AG04449 (cell line): ENCODE measurements at regions not wholly inside any gene's neighbourhood (a gene's known extent, or its start where the extent isn't known, plus 50 kb on each side); places are given as distances from the start of the nearest gene placed in this dataset.

Experiments
- CTCF ChIA-PET: fragments of 350-600 bp; formaldehyde crosslinking; extraction: SDS; loops from one replicate; lab custom pipeline; 2021; ENCODE audit warnings: antibody characterized with exemption; lab: Yijun Ruan, JAX
- POLR2A ChIA-PET: fragments of 400-600, 350-600 bp; formaldehyde crosslinking; extraction: SDS; loops from one replicate; lab custom pipeline; 2020; ENCODE audit warnings: antibody characterized with exemption, inconsistent platforms; lab: Yijun Ruan, JAX
- DNase-seq: peaks from one replicate; pipeline ENCODE4 v3.0.0-alpha.2; 2010; ENCODE audit warnings: low read depth, low spot score
- H3K4me3 ChIP-seq: 2 replicates; pipeline ENCODE4 v1.5.1; 2011; ENCODE audit warnings: low read depth, mild to moderate bottlenecking, control low read depth, low read length
- TF ChIP-seq, protein P1 (sequence below): IDR thresholded peaks from one replicate; pipeline ENCODE4 v1.5.1; 2011; ENCODE audit warnings: mild to moderate bottlenecking, moderate library complexity, low read length, control low read depth, inconsistent platforms; ENCODE audit not compliant: insufficient read depth; ENCODE audit errors: missing control alignments

DNA sequence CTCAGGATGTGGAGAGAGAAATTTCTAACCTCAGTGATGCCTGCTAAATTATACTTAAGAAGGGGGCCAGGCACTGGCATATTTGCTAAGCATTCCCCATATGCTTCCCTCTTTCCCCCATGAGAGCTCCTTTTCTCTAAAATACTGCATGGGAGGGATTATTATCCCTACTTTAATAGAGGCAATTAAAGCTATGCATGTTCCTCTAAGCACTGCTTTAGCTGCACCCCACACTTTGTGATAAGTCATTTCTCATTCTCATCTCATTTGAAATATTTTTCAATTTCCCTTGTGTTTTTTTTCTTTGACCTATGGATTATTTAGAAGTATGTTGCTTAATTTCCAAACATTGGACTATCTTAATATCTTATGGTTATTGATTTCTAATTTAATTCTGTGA is 72.1 kb upstream of the CIBAR2 start:
- ChIA-PET CTCF (interaction anchor here (1.0 to 1.9 kb wide), 4 partner anchors 10 to 70 kb away, joined by 3 to 9 read pairs (median 4); no protein-coding TSS in a partner anchor), POLR2A (no interaction called here)
- no peak overlapping the region for H3K4me3 ChIP-seq
- no peak for DNase-seq
- TF ChIP-seq, protein P1, sequence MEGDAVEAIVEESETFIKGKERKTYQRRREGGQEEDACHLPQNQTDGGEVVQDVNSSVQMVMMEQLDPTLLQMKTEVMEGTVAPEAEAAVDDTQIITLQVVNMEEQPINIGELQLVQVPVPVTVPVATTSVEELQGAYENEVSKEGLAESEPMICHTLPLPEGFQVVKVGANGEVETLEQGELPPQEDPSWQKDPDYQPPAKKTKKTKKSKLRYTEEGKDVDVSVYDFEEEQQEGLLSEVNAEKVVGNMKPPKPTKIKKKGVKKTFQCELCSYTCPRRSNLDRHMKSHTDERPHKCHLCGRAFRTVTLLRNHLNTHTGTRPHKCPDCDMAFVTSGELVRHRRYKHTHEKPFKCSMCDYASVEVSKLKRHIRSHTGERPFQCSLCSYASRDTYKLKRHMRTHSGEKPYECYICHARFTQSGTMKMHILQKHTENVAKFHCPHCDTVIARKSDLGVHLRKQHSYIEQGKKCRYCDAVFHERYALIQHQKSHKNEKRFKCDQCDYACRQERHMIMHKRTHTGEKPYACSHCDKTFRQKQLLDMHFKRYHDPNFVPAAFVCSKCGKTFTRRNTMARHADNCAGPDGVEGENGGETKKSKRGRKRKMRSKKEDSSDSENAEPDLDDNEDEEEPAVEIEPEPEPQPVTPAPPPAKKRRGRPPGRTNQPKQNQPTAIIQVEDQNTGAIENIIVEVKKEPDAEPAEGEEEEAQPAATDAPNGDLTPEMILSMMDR = no peak

DNA sequence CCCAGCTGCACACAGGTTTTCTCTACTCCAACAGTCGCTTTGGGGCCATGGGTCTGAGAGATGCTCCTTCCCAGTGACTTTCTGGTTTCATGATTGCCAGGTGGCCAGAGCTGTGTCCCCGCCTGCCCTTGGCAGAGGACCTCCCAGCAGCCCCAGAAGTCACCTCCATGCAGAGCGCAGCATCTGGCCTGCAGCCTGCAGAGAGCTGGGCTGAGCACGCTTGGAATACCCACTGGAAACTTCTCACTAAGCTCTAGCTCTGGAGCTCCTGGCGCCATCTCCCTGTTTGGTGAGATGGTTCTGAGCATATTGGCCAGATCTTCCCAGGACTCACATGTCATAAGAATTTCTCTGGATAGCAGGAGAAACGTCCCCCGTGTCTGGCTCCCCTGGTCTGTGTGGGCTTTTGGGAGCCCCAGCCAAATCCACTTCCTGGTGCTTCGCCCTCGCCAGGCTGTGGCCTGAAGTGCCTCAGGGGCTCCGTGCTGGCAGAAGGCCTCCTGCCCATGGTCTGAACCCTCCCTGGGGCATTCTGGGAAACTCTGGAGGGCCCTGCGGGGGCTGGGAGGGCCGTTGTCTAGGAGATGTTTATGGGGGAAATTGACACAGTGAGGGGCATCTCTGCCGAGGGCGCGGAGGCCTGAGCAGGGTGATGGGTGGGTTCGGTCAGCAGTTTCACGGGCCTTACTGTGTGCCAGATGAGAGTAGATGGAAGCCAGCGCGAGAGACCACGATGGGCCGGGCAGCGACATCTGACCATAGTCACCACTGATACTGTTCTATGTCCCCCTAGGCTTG is 73.2 kb upstream of the CIBAR2 start:
- TF ChIP-seq, protein P1 = no peak
- no peak for DNase-seq
- CTCF ChIA-PET = interaction anchor here (1.0 kb wide), 1 partner anchor 10 kb away, joined by 4 read pairs; no protein-coding TSS in a partner anchor
- POLR2A ChIA-PET = no interaction called here
- H3K4me3 ChIP-seq = no peak overlapping the region

DNA sequence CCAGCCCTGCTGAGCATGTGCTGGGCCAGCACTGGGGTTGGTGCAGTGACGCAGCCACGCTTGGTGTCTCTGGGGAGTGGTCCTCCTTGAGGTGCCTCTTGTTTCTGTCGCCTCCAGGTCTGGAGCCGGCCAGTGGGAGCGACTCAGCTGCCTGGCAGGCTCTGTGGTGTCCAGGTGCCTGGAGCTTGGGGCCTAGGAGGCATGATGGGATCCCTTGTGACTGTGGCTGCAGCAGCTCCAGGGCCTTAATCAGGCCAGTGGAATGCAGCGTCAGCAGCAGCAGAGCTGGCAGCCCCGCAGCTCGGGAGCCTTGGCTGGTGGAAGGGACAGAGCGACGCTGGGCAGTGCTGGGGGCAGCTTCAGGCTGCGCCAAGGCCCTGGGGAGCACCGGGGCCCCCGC is 74.7 kb upstream of the CIBAR2 start:
- no peak overlapping the region for H3K4me3 ChIP-seq
- DNase-seq = no peak
- CTCF ChIA-PET = no interaction called here
- POLR2A ChIA-PET = no interaction called here
- TF ChIP-seq, protein P1 = no peak

DNA sequence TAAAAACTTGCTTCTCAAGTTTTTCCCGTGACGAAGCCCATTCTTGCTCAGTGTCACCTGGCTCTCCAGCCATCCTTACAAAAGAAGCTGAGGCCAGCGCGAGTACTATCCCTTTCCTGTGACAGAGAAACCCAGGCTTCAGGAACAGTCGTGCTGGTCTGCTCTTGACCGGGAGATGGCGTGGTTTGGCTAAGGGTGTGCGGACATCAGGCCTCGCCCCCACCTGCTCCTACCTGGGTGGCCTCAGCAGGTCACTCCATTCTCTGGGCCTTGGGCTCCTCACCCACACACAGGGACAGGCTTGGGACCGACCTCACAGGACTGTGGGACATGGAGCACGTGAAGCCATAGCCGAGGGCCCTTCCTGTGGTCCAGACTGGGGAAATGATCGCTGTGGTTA is 75.2 kb upstream of the CIBAR2 start:
- TF ChIP-seq, protein P1 = no peak
- DNase-seq = no peak
- no peak overlapping the region for H3K4me3 ChIP-seq
- CTCF ChIA-PET = no interaction called here
- POLR2A ChIA-PET = no interaction called here

DNA sequence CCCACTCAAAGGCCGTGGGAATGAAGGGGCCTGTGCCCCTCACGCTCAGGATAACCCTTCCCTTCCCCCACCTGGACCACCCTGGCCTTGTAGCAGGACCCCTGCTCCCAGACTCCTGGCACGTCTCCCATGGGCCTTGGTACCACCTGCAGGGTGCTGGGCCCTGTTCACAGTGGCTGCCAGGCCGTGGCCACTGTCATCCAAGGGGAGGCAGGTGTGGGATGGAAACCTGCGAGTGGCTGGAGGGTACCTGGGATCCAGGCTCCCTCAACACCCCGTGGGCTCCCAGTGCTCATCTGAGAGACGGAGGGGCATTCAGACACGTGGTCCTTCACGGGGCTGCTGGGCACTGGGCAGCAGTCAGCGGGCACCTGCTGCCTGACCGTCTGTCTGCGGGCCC is 75.6 kb upstream of the CIBAR2 start:
- DNase-seq = no peak
- ChIA-PET CTCF (no interaction called here), POLR2A (no interaction called here)
- H3K4me3 ChIP-seq = no peak overlapping the region
- TF ChIP-seq, protein P1 = no peak

DNA sequence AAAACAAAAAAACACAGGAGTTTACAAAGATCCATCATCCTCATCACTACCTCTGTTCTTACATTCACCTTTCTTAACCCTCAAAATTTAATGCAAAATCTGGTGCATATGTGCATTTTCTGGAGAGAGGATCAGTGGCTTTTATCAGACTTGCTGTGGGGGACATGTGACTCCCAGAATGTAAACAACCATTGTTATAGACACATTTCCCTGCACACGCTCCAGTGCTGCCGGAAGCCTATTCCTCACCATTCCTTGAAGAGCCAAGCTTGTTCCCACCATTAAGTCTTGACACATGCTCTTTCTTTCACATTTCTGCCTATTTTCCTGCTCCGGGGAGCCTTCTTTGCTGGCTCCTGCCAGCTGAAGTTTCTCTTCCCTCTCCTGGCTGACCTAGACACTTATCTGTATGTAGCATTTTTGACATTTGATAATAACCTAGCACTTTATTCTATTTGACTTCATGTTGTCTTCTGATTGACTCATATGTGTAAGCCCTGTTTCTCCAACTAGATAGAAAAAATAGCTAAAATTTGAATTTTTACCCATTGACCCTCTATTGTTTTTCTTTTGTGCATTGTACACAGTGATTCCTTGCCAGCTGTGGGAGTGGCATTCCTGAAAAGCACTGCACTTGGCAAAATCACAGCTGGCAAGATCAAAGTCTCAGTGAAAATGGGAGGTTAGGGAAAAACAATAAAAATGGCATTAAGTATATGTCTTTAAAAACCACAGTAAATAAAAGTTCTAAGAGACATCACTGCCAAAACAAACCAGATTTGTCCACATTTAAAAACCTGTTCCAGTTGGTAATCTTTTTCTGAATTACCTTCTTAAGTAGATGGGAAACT is 76.8 kb upstream of the CIBAR2 start:
- TF ChIP-seq, protein P1 = no peak
- H3K4me3 ChIP-seq = no peak overlapping the region
- POLR2A ChIA-PET = no interaction called here
- no peak for DNase-seq
- CTCF ChIA-PET = interaction anchor here (1.0 to 1.6 kb wide), 3 partner anchors 14 to 56 kb away, joined by 3 to 4 read pairs (median 3); no protein-coding TSS in a partner anchor
